ENCODE measurements at regions not wholly inside any gene's neighbourhood (a gene's known extent, or its start where the extent isn't known, plus 50 kb on each side); places are given as distances from the start of the nearest gene placed in this dataset.

- Histone ChIP-seq H3K27me3 (peaks cover 0 to 4% of the 10 kb centered on the region in 2 donors), H3K9me3 (no peaks in the 10 kb centered on the region), H3K27ac (no peak overlapping the region), H3K4me1 (no peaks in the 10 kb centered on the region), H3K4me3 (no peak overlapping the region), H3K36me3 (no peaks in the 10 kb centered on the region)
- intact Hi-C loops (cut with DNase I; ENCODE audit: low total_unique reads): no loop called here
- no peak for DNase-seq
- no peak for TF ChIP-seq CTCF (IDR thresholded peaks at IDR 0.05)
Observed at GRCh38 chr1:58030456-58030855, 516.1 kb downstream of the OMA1 start.

GRCh38 chr1:58017641-58018040, 528.9 kb downstream of the OMA1 start:
- intact Hi-C loops (cut with DNase I; ENCODE audit: low total_unique reads): no loop called here
- TF ChIP-seq CTCF (IDR thresholded peaks at IDR 0.05): no peak
- Histone ChIP-seq H3K4me3 (no peak overlapping the region), H3K9me3 (no peaks in the 10 kb centered on the region), H3K4me1 (no peaks in the 10 kb centered on the region), H3K27me3 (no peaks in the 10 kb centered on the region), H3K36me3 (no peaks in the 10 kb centered on the region), H3K27ac (no peak overlapping the region)
- no peak for DNase-seq

GRCh38 chr1:58013237-58013636, 533.3 kb downstream of the OMA1 start:
- Histone ChIP-seq H3K9me3 (no peaks in the 10 kb centered on the region), H3K27me3 (no peaks in the 10 kb centered on the region), H3K4me3 (no peak overlapping the region), H3K4me1 (no peaks in the 10 kb centered on the region), H3K36me3 (no peaks in the 10 kb centered on the region), H3K27ac (no peak overlapping the region)
- DNase-seq: no peak
- intact Hi-C loops (cut with DNase I; ENCODE audit: low total_unique reads): no loop called here
- no peak for TF ChIP-seq CTCF (IDR thresholded peaks at IDR 0.05)

GRCh38 chr1:58011978-58012377, 534.5 kb downstream of the OMA1 start:
- no peaks in the 10 kb centered on the region for H3K36me3 ChIP-seq
- H3K4me3 ChIP-seq: no peak overlapping the region
- DNase-seq: no peak
- H3K4me1 ChIP-seq: no peaks in the 10 kb centered on the region
- no peak for TF ChIP-seq CTCF (IDR thresholded peaks at IDR 0.05)
- H3K27ac ChIP-seq: no peak overlapping the region
- no peaks in the 10 kb centered on the region for H3K27me3 ChIP-seq
- intact Hi-C loops (cut with DNase I; ENCODE audit: low total_unique reads): no loop called here
- no peaks in the 10 kb centered on the region for H3K9me3 ChIP-seq

- Histone ChIP-seq H3K36me3 (no peaks in the 10 kb centered on the region), H3K27ac (no peak overlapping the region), H3K27me3 (no peaks in the 10 kb centered on the region), H3K4me1 (no peaks in the 10 kb centered on the region), H3K9me3 (no peaks in the 10 kb centered on the region), H3K4me3 (no peak overlapping the region)
- no peak for TF ChIP-seq CTCF (IDR thresholded peaks at IDR 0.05)
- intact Hi-C loops (cut with DNase I; ENCODE audit: low total_unique reads): no loop called here
- no peak for DNase-seq
Observed at GRCh38 chr1:58006421-58007046, 540.0 kb downstream of the OMA1 start.

- Histone ChIP-seq H3K27ac (no peak overlapping the region), H3K9me3 (no peaks in the 10 kb centered on the region), H3K4me3 (no peak overlapping the region), H3K4me1 (no peaks in the 10 kb centered on the region), H3K36me3 (no peaks in the 10 kb centered on the region), H3K27me3 (no peaks in the 10 kb centered on the region)
- no peak for DNase-seq
- intact Hi-C loops (cut with DNase I; ENCODE audit: low total_unique reads): no loop called here
- TF ChIP-seq CTCF (IDR thresholded peaks at IDR 0.05): no peak
Observed at GRCh38 chr1:58005212-58005611, 541.3 kb downstream of the OMA1 start.
